ENCODE measurements at regions not wholly inside any gene's neighbourhood (a gene's known extent, or its start where the extent isn't known, plus 50 kb on each side); places are given as distances from the start of the nearest gene placed in this dataset.

DNA sequence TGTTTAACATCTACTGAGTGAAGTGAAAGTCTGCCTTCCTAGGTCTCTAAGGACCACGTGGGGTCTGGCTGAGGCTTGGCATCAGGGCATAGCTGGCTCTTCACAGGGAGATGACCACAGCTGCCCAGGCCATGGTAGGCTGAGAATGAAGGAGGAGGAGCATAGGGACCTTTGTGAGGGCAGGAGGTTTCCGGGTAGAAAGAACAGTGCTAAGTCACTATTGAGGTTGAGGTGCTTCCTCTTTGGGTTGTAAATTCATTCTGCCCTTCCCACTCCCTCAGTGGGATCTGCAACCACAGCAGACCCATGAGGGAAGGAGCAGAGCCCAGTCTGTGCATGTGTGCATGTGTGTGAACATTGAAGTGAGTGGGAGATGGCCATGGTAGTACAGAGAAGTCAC, 909.6 kb downstream of the VRK1 start:
- Histone ChIP-seq H3K9me2 (no peaks in the 10 kb centered on the region), H3F3A (replicated peaks; ENCODE audit: insufficient read depth) (no peaks in the 10 kb centered on the region), H3K4me3 (ENCODE audit: low read depth in 2 of 2, low read length in 1 of 2) (no peak overlapping the region), H3K4me2 (no peak overlapping the region), H3K27me3 (ENCODE audit: insufficient read depth) (no peaks in the 10 kb centered on the region), H2AFZ (ENCODE audit: low read depth) (no peak overlapping the region), H3K79me2 (ENCODE audit: insufficient read depth) (no peaks in the 10 kb centered on the region), H3K27ac (ENCODE audit: low read depth in 2 of 2, low read length in 1 of 2) (no peak overlapping the region), H4K20me1 (ENCODE audit: insufficient read depth) (no peaks in the 10 kb centered on the region), H3K4me1 (ENCODE audit: control insufficient read depth in 1 of 2, insufficient read depth in 2 of 2, low read depth in 1 of 2, low read length in 1 of 2) (no peaks in the 10 kb centered on the region), H3K9ac (no peak overlapping the region), H3K9me3 (no peaks in the 10 kb centered on the region), H3K36me3 (replicated peaks in 1 of 2; ENCODE audit: control insufficient read depth in 1 of 2, insufficient read depth in 2 of 2, low read length in 1 of 2) (no peaks in the 10 kb centered on the region)
- no peak for DNase-seq
- POLR2A ChIA-PET = no interaction called here
- 0% methylated on average over 2 of the region's 2 CpGs for WGBS (ENCODE audit: low lambda C conversion rate)
- CTCF ChIA-PET = no interaction called here
- TF ChIP-seq GATA2 (CRISPR knock-in tag; IDR thresholded peaks at IDR 0.05) (no peak), RXRA (IDR thresholded peaks at IDR 0.05; ENCODE audit: borderline replicate concordance, low read depth) (no peak), SIN3A (IDR thresholded peaks at IDR 0.05; ENCODE audit: borderline replicate concordance, low read depth, low read length) (no peak), CHD2 (IDR thresholded peaks at IDR 0.05; ENCODE audit: low read length, partially characterized antibody) (no peak), YY1 (IDR thresholded peaks at IDR 0.05; ENCODE audit: low read depth) (no peak), MEF2A (IDR thresholded peaks at IDR 0.05; ENCODE audit: borderline replicate concordance, low read depth) (no peak), FOSL2 (IDR thresholded peaks at IDR 0.05; ENCODE audit: borderline replicate concordance, low read depth) (no peak), EP300 (IDR thresholded peaks at IDR 0.05; ENCODE audit: borderline replicate concordance in 1 of 2, low read depth in 1 of 2, low read length in 1 of 2) (no peak), TAF1 (IDR thresholded peaks at IDR 0.05; ENCODE audit: borderline replicate concordance, low read depth, low read length) (no peak), FOXM1 (IDR thresholded peaks at IDR 0.05; ENCODE audit: low read depth) (no peak)
- TF ChIP-seq, protein P1, sequence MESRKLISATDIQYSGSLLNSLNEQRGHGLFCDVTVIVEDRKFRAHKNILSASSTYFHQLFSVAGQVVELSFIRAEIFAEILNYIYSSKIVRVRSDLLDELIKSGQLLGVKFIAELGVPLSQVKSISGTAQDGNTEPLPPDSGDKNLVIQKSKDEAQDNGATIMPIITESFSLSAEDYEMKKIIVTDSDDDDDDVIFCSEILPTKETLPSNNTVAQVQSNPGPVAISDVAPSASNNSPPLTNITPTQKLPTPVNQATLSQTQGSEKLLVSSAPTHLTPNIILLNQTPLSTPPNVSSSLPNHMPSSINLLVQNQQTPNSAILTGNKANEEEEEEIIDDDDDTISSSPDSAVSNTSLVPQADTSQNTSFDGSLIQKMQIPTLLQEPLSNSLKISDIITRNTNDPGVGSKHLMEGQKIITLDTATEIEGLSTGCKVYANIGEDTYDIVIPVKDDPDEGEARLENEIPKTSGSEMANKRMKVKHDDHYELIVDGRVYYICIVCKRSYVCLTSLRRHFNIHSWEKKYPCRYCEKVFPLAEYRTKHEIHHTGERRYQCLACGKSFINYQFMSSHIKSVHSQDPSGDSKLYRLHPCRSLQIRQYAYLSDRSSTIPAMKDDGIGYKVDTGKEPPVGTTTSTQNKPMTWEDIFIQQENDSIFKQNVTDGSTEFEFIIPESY (IDR thresholded peaks at IDR 0.05; ENCODE audit: borderline replicate concordance, low read depth) = no peak
- TF ChIP-seq, protein P2, sequence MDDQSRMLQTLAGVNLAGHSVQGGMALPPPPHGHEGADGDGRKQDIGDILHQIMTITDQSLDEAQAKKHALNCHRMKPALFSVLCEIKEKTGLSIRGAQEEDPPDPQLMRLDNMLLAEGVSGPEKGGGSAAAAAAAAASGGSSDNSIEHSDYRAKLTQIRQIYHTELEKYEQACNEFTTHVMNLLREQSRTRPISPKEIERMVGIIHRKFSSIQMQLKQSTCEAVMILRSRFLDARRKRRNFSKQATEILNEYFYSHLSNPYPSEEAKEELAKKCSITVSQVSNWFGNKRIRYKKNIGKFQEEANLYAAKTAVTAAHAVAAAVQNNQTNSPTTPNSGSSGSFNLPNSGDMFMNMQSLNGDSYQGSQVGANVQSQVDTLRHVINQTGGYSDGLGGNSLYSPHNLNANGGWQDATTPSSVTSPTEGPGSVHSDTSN (IDR thresholded peaks at IDR 0.05) = no peak
- TF ChIP-seq, protein P3, sequence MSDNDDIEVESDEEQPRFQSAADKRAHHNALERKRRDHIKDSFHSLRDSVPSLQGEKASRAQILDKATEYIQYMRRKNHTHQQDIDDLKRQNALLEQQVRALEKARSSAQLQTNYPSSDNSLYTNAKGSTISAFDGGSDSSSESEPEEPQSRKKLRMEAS (IDR thresholded peaks at IDR 0.05; ENCODE audit: low read depth) = no peak

DNA sequence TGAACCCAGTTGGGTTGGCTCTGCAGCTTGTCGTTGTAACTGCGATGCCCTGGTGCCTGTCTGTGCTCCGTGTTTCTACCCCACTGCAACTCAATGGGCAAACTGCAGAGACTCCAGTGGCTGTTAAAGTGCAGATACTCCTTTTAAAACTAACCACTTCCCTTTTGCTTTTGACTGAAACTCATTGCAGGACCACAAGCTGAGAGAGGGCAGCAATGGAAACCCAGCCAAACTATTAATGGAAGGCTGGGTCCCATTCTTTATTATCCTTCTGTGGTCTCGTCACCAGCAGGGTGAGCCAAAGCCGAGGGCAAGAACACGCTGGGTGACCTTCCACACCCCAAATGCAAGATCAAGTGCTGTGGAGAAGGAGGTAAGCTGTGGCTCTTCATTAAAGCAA, 910.4 kb downstream of the VRK1 start:
- Histone ChIP-seq H2AFZ (ENCODE audit: low read depth) (no peak overlapping the region), H3K9me2 (no peaks in the 10 kb centered on the region), H3K4me1 (ENCODE audit: control insufficient read depth in 1 of 2, insufficient read depth in 2 of 2, low read depth in 1 of 2, low read length in 1 of 2) (no peaks in the 10 kb centered on the region), H3K36me3 (replicated peaks in 1 of 2; ENCODE audit: control insufficient read depth in 1 of 2, insufficient read depth in 2 of 2, low read length in 1 of 2) (no peaks in the 10 kb centered on the region), H3K27ac (ENCODE audit: low read depth in 2 of 2, low read length in 1 of 2) (no peak overlapping the region), H3K27me3 (ENCODE audit: insufficient read depth) (no peaks in the 10 kb centered on the region), H3K4me3 (ENCODE audit: low read depth in 2 of 2, low read length in 1 of 2) (no peak overlapping the region), H4K20me1 (ENCODE audit: insufficient read depth) (no peaks in the 10 kb centered on the region), H3K9ac (no peak overlapping the region), H3F3A (replicated peaks; ENCODE audit: insufficient read depth) (no peaks in the 10 kb centered on the region), H3K4me2 (no peak overlapping the region), H3K9me3 (no peaks in the 10 kb centered on the region), H3K79me2 (ENCODE audit: insufficient read depth) (no peaks in the 10 kb centered on the region)
- ChIA-PET CTCF (no interaction called here), POLR2A (no interaction called here)
- under 1% methylated on average over 6 of the region's 6 CpGs for WGBS (ENCODE audit: low lambda C conversion rate)
- DNase-seq = no peak
- TF ChIP-seq RCOR1 (IDR thresholded peaks at IDR 0.05; ENCODE audit: low read length) = no peak

Measured in SK-N-SH (cell line).